Progenitor cell of endocrine pancreas (in vitro differentiated cells): ENCODE measurements at regions not wholly inside any gene's neighbourhood (a gene's known extent, or its start where the extent isn't known, plus 50 kb on each side); places are given as distances from the start of the nearest gene placed in this dataset.

ENCODE experiments used
- DNase-seq: peaks from one replicate; pipeline ENCODE4 v3.0.0; 2021; ENCODE audit warnings: low spot score; ENCODE audit not compliant: unreplicated experiment
- H3K27ac Mint-ChIP-seq: 2 replicates; pipeline ENCODE4 v1.8.0; 2021; ENCODE audit warnings: mild to moderate bottlenecking, moderate library complexity, mixed read lengths
- H3K27me3 Mint-ChIP-seq: 2 replicates; pipeline ENCODE4 v1.8.0; 2021; ENCODE audit warnings: mixed read lengths
- H3K36me3 Mint-ChIP-seq: 2 replicates; pipeline ENCODE4 v1.8.0; 2022; ENCODE audit warnings: mixed read lengths; ENCODE audit not compliant: insufficient read depth
- H3K4me1 Mint-ChIP-seq: 2 replicates; pipeline ENCODE4 v1.8.0; 2021; ENCODE audit warnings: low read depth, mixed read lengths
- H3K4me3 Mint-ChIP-seq: 2 replicates; pipeline ENCODE4 v1.8.0; 2021; ENCODE audit warnings: low read depth, mild to moderate bottlenecking, moderate library complexity, mixed read lengths
- H3K9me3 Mint-ChIP-seq: 2 replicates; pipeline ENCODE4 v1.8.0; 2021; ENCODE audit warnings: low read depth, mixed read lengths
- TF ChIP-seq, protein P1 (sequence below): fragments of 200-600 bp; sonication (generic); IDR thresholded peaks from one replicate; pipeline ENCODE4 v1.5.0; 2021; ENCODE audit warnings: antibody characterized with exemption, mild to moderate bottlenecking; ENCODE audit not compliant: unreplicated experiment

- DNase-seq: no peak
- Mint-ChIP-seq H3K36me3 (no peaks in the 10 kb centered on the region), H3K9me3 (no peaks in the 10 kb centered on the region), H3K27me3 (peaks cover 3% of the 10 kb centered on the region), H3K4me3 (no peak overlapping the region), H3K27ac (no peak overlapping the region), H3K4me1 (peaks cover 5% of the 10 kb centered on the region)
- TF ChIP-seq, protein P1, sequence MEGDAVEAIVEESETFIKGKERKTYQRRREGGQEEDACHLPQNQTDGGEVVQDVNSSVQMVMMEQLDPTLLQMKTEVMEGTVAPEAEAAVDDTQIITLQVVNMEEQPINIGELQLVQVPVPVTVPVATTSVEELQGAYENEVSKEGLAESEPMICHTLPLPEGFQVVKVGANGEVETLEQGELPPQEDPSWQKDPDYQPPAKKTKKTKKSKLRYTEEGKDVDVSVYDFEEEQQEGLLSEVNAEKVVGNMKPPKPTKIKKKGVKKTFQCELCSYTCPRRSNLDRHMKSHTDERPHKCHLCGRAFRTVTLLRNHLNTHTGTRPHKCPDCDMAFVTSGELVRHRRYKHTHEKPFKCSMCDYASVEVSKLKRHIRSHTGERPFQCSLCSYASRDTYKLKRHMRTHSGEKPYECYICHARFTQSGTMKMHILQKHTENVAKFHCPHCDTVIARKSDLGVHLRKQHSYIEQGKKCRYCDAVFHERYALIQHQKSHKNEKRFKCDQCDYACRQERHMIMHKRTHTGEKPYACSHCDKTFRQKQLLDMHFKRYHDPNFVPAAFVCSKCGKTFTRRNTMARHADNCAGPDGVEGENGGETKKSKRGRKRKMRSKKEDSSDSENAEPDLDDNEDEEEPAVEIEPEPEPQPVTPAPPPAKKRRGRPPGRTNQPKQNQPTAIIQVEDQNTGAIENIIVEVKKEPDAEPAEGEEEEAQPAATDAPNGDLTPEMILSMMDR: peak; percentile 57
Observed at GRCh38 chr1:164440232-164440631, 118.8 kb upstream of the PBX1 start.

- peaks cover 5% of the 10 kb centered on the region for H3K4me1 Mint-ChIP-seq
- H3K27me3 Mint-ChIP-seq: peaks cover 3% of the 10 kb centered on the region
- H3K27ac Mint-ChIP-seq: no peak overlapping the region
- H3K9me3 Mint-ChIP-seq: no peaks in the 10 kb centered on the region
- no peaks in the 10 kb centered on the region for H3K36me3 Mint-ChIP-seq
- no peak for DNase-seq
- TF ChIP-seq, protein P1: no peak
- H3K4me3 Mint-ChIP-seq: no peak overlapping the region
Observed at GRCh38 chr1:164443166-164443565, 115.8 kb upstream of the PBX1 start.

- no peak for DNase-seq
- Mint-ChIP-seq H3K27me3 (peaks cover 3% of the 10 kb centered on the region), H3K36me3 (no peaks in the 10 kb centered on the region), H3K9me3 (no peaks in the 10 kb centered on the region), H3K4me1 (peaks cover 5% of the 10 kb centered on the region), H3K27ac (no peak overlapping the region), H3K4me3 (no peak overlapping the region)
- TF ChIP-seq, protein P1: no peak
Observed at GRCh38 chr1:164443836-164444235, 115.1 kb upstream of the PBX1 start.

GRCh38 chr1:164446020-164446419, 113.0 kb upstream of the PBX1 start:
- no peak for DNase-seq
- Mint-ChIP-seq H3K27me3 (no peaks in the 10 kb centered on the region), H3K27ac (no peak overlapping the region), H3K36me3 (no peaks in the 10 kb centered on the region), H3K4me1 (peaks cover 2% of the 10 kb centered on the region), H3K9me3 (peaks cover 6% of the 10 kb centered on the region), H3K4me3 (no peak overlapping the region)
- TF ChIP-seq, protein P1: no peak

GRCh38 chr1:164452549-164452948, 106.4 kb upstream of the PBX1 start:
- DNase-seq: no peak
- Mint-ChIP-seq H3K4me1 (peaks cover 2% of the 10 kb centered on the region), H3K27ac (no peak overlapping the region), H3K36me3 (no peaks in the 10 kb centered on the region), H3K27me3 (no peaks in the 10 kb centered on the region), H3K9me3 (peaks cover 13% of the 10 kb centered on the region), H3K4me3 (no peak overlapping the region)
- TF ChIP-seq, protein P1: no peak
